DOHH2 (cell line): ENCODE measurements at regions not wholly inside any gene's neighbourhood (a gene's known extent, or its start where the extent isn't known, plus 50 kb on each side); places are given as distances from the start of the nearest gene placed in this dataset.

Experiments
- EZH2phosphoT487 ChIP-seq: fragments of 200-600 bp; sonication (generic); IDR thresholded peaks from 2 replicates; pipeline ENCODE4 v1.6.1; 2017; ENCODE audit warnings: borderline replicate concordance, mild to moderate bottlenecking, antibody characterized with exemption, low read length, moderate library complexity, mixed read lengths
- TF ChIP-seq, protein P1 (sequence below): fragments of 200-600 bp; sonication (generic); IDR thresholded peaks from one replicate; pipeline ENCODE4 v1.5.1; 2014; ENCODE audit warnings: antibody characterized with exemption, mild to moderate bottlenecking, low read depth, low read length; ENCODE audit not compliant: poor library complexity, severe bottlenecking

DNA sequence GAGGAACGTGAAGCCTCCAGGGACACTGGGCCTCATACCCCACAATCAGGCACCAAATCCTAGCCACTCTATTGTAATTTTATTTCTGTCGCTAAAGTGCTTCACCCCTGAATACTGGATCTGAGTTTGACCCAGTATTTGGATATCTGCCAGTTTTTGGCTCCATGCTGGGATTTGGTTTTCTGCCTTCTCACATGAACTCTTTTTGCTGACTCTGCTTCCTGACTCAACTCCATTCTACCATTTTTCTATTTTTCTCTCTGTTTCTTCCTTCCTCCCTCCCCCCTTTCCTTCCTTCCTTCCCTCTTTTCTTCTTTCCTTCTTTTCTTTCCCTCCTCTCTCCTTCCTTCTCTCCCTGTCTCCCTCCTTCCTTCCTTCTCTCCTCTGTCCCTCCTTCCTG, 151.3 kb upstream of the GJB5 start:
- TF ChIP-seq, protein P1, sequence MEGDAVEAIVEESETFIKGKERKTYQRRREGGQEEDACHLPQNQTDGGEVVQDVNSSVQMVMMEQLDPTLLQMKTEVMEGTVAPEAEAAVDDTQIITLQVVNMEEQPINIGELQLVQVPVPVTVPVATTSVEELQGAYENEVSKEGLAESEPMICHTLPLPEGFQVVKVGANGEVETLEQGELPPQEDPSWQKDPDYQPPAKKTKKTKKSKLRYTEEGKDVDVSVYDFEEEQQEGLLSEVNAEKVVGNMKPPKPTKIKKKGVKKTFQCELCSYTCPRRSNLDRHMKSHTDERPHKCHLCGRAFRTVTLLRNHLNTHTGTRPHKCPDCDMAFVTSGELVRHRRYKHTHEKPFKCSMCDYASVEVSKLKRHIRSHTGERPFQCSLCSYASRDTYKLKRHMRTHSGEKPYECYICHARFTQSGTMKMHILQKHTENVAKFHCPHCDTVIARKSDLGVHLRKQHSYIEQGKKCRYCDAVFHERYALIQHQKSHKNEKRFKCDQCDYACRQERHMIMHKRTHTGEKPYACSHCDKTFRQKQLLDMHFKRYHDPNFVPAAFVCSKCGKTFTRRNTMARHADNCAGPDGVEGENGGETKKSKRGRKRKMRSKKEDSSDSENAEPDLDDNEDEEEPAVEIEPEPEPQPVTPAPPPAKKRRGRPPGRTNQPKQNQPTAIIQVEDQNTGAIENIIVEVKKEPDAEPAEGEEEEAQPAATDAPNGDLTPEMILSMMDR: no peak
- no peak for TF ChIP-seq EZH2phosphoT487
